ENCODE measurements at regions not wholly inside any gene's neighbourhood (a gene's known extent, or its start where the extent isn't known, plus 50 kb on each side); places are given as distances from the start of the nearest gene placed in this dataset.

DNA sequence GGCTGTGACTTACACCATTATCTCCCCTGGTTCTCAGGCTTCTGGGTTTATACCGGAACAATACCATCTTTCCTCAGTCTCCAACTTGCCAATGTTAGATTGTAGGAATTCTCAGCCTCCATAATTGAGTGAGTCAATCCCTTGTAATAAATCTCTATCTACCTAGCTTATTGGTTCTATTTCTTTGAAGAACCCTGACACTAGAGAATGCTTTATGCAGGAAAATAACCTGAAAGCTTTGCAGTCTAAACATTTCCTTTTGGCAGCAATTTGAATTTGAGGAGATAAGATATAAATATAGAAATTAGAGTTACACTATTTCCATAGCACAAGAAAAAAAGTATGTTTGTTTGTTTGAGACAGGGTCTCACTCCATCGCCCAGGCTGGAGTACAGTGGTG lies 278.1 kb upstream of the CDH18 start:
- no peak for DNase-seq

DNA sequence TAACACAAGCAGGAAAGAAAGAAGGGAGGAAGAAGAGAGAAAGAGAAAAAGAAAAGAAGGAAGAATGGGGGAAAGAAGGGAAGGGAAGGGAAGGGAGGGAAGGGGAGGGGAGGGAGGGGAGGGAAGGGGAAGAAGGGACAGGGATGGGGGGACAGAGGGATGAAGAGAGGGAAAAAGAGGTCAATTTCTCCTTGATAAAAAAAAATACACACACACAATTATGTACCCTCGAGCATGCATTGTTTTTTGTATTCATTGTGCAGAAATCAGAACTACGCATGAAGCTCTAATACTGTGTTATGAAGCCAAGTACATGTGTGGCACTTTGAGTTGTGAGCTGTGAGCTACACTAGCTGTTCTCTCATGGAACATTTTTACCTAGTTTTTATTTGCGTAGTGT lies 274.9 kb upstream of the CDH18 start:
- DNase-seq: no peak

GRCh38 chr5:20254748-20255147 lies 266.7 kb upstream of the CDH18 start:
- no peak for DNase-seq

- no peak for DNase-seq
Measured at GRCh38 chr5:20248118-20248517, 260.1 kb upstream of the CDH18 start.

DNA sequence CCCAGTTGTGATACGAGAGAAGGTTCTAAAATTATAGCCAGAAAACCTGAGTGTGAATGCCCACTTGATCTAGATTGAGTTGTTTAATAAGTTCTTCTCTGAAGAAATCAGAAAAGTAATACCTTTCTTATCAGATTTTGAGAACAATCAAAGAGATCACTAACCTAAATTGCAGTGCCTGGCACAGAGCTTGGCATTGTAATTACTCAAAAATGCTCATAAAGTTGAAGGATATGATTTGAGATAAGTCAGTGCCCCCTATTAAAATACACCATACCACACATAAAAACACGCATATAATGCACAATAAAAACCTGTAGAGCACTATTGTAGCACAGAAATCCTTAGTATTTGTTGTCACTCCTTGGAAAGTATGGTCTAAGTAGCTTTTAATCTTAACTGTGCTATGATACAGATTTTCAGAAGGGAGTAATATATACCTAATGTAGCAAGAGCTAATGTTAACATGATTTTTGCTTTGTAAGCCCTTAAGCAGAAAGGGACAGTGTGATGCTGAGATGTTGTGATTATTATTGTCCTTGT lies 257.5 kb upstream of the CDH18 start:
- no peak for DNase-seq

- DNase-seq: no peak
Measured at GRCh38 chr5:20241351-20241750, 253.4 kb upstream of the CDH18 start.

DNA sequence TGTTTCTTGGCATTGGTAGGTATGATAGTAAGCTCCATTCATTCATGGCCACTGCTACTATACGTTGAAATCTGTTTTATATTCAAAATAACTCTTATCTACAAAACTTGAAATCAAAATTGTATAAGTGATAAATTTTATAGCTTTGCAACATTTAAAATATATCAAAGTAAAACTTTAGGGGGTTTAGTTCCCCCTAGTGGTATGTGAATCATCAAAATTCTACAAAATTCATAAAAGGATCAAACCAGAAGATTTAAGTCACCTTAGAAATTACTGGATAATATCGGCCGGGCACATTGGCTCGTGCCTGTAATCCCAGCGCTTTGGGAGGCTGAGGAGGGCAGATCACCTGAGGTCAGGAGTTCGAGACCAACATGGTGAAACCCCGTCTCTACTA lies 243.0 kb upstream of the CDH18 start:
- no peak for DNase-seq

- no peak for DNase-seq
Measured at GRCh38 chr5:20230010-20230409, 242.0 kb upstream of the CDH18 start.

GRCh38 chr5:20229303-20230005 lies 241.5 kb upstream of the CDH18 start:
- no peak for DNase-seq

- DNase-seq: no peak
Measured at GRCh38 chr5:20224966-20225365, 237.0 kb upstream of the CDH18 start.

GRCh38 chr5:20224046-20224445 lies 236.0 kb upstream of the CDH18 start:
- no peak for DNase-seq

GRCh38 chr5:20223451-20223850 lies 235.5 kb upstream of the CDH18 start:
- DNase-seq: no peak

GRCh38 chr5:20215257-20215656 lies 227.3 kb upstream of the CDH18 start:
- DNase-seq: no peak

DNA sequence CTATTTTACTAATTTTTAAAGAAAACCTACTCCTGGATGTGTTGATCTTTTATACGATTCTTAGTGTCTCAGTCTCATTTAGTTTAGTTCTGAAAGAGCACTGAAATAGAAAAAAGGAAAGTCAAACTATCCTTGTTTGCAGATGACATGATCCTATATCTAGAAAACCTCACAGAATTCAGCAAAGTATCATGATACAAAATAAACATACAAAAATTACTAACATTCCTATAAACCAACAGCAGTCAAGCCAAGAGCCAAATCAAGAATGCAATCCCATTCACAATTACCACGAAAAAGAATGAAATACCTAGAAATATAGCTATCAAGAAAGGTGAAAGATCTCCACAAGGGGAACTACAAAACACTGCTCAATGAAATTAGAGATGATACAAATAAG lies 225.8 kb upstream of the CDH18 start:
- DNase-seq: no peak

GRCh38 chr5:20212701-20213100 lies 224.7 kb upstream of the CDH18 start:
- DNase-seq: no peak

GRCh38 chr5:20166456-20166855 lies 178.5 kb upstream of the CDH18 start:
- DNase-seq: no peak

DNA sequence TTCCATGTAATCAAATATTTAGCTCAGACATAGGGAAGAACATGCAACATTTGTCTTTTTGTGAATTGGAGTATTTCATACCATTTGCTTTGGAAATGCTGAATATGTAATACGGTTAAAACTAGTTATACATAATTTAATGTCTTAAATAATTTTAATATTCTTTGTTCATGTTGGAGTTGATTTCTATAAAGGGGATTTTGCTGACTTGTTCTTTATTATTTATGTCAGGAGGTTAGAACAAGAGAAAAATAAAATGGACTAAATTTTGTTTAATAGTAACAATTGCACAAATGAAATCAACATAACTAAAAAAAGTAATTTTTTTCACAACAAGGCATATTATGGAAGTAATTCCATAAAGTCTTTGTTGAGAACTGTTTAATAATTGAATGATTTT lies 170.0 kb upstream of the CDH18 start:
- DNase-seq: no peak

DNA sequence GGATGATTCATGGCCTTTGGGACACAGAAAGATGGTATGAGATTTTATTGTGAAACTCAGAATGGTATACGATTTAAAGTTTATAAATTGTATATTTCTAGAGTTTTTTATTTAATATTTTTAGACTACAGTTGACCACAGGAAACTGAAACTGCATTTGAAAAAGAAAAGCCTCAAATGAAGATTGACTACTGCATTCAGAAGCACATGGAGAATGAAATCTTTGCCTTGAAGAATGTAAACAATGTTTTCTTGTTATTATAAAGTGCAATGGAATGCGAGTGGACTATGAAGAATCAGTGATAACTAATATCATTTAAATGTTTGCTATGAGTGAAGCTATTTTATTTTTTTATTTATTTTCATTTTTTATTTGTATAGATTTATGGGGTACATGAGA lies 169.1 kb upstream of the CDH18 start:
- no peak for DNase-seq

DNA sequence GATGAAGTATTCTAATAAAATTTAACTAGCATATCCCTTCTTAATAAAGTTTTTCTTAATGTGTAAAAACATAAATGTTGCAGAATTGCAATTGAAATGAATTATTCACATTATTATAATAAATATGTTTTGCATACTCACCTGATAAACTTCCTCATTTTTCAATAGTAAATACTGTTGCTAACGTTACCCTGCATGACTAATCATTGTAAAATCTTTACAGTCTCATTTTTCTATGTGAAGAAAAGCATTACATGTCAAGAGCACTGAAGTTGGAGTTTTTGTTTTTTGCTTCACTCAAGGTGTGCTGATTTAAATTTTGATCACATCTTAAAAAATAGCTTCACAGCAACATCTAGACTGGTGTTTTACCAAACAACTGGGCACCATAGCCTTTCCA lies 157.2 kb upstream of the CDH18 start:
- no peak for DNase-seq

- DNase-seq: no peak
Measured at GRCh38 chr5:20129501-20129900, 141.5 kb upstream of the CDH18 start.

- no peak for DNase-seq
Measured at GRCh38 chr5:20128343-20128742, 140.3 kb upstream of the CDH18 start.

GRCh38 chr5:20114526-20114925 lies 126.5 kb upstream of the CDH18 start:
- DNase-seq: no peak

GRCh38 chr5:20113931-20114330 lies 125.9 kb upstream of the CDH18 start:
- DNase-seq: no peak

DNA sequence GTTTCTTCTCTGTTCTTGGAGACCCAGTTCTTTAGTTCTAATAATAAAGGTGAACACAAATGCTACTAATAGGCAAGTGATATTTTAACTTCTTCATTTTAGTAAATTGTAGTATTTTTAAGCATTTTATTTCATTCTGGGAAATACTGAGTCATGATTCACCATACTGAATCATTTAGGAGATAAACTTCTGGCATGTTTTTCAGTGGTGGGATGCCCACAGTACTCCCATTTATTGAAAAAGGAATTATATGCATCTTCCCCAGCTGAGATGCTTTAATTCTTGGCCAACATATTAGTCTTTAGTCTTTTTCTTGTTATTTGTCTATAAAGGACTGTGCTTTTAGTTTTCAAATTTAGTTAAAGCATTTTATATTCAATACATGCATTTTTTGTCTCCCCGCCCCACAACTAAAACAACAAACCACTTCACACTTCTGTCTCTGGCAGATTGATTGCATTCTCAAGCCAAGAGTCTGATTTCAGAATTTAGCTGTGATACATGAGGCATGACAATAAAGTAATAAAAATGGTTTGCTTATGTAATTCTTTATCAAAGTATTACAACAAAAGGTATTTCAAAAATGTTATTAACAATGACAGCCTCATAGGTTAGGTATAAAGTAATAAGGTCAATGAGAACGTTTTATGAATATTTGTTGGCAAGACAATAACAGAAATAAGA lies 125.2 kb upstream of the CDH18 start:
- DNase-seq: no peak

GRCh38 chr5:20109326-20109725 lies 121.3 kb upstream of the CDH18 start:
- no peak for DNase-seq
